ENCODE measurements at regions not wholly inside any gene's neighbourhood (a gene's known extent, or its start where the extent isn't known, plus 50 kb on each side); places are given as distances from the start of the nearest gene placed in this dataset.

- Histone ChIP-seq H3K4me2 (replicated peaks; ENCODE audit: extremely low read depth, low read length, poor library complexity, severe bottlenecking) (no peak overlapping the region), H3K9ac (ENCODE audit: insufficient read depth, low read length, poor library complexity, severe bottlenecking) (no peak overlapping the region), H3K4me1 (ENCODE audit: control insufficient read depth in 1 of 2, insufficient read depth in 2 of 2, low read length in 2 of 2) (no peaks in the 10 kb centered on the region), H2AFZ (ENCODE audit: insufficient read depth, low read depth, low read length, poor library complexity, severe bottlenecking) (no peak overlapping the region), H3K9me3 (replicated peaks in 1 of 2; ENCODE audit: control insufficient read depth in 1 of 2, insufficient read depth in 1 of 2, low read length in 2 of 2) (no peaks in the 10 kb centered on the region), H3K36me3 (replicated peaks in 1 of 2; ENCODE audit: control insufficient read depth in 1 of 2, insufficient read depth in 2 of 2, low read length in 2 of 2) (no peaks in the 10 kb centered on the region), H4K20me1 (ENCODE audit: insufficient read depth, low read length) (no peaks in the 10 kb centered on the region), H3K4me3 (replicated peaks in 1 of 3; ENCODE audit: low read depth in 2 of 3, low read length in 3 of 3) (no peak overlapping the region), H3K27me3 (ENCODE audit: control insufficient read depth in 2 of 2, insufficient read depth in 2 of 2, low read length in 2 of 2) (no peaks in the 10 kb centered on the region), H3K27ac (ENCODE audit: low read depth in 1 of 2, low read length in 2 of 2) (no peak overlapping the region), H3K79me2 (ENCODE audit: insufficient read depth, low read length) (no peaks in the 10 kb centered on the region)
- no peak for TF ChIP-seq CTCF (IDR thresholded peaks at IDR 0.05)
- Mint-ChIP-seq H3K9me3 (no peaks in the 10 kb centered on the region), H3K27me3 (ENCODE audit: low read depth in 3 of 3) (peaks cover 0 to 1% (median 0%) of the 10 kb centered on the region in 3 donors), H3K36me3 (no peaks in the 10 kb centered on the region), H3K4me3 (no peak overlapping the region), H3K27ac (peak overlapping the region in 2 of 7 donors; percentile 14 to 24), H3K4me1 (no peaks in the 10 kb centered on the region)
- WGBS (ENCODE audit: insufficient coverage), result no CpG with 5 or more reads among the region's 1 CpG
- intact Hi-C loops (cut with micrococcal nuclease), result no loop called here
- DNase-seq, result peak in 1 of 3 donors; percentile 41
Observed at GRCh38 chr1:209389258-209389657, 194.3 kb upstream of the CAMK1G start.

- H3K36me3 Mint-ChIP-seq, result no peaks in the 10 kb centered on the region
- TF ChIP-seq CTCF (IDR thresholded peaks at IDR 0.05), result no peak
- Histone ChIP-seq H3K79me2 (ENCODE audit: insufficient read depth, low read length) (no peaks in the 10 kb centered on the region), H4K20me1 (ENCODE audit: insufficient read depth, low read length) (no peaks in the 10 kb centered on the region), H3K27ac (ENCODE audit: low read depth in 1 of 2, low read length in 2 of 2) (no peak overlapping the region), H3K9me3 (replicated peaks in 1 of 2; ENCODE audit: control insufficient read depth in 1 of 2, insufficient read depth in 1 of 2, low read length in 2 of 2) (no peaks in the 10 kb centered on the region), H3K9ac (ENCODE audit: insufficient read depth, low read length, poor library complexity, severe bottlenecking) (no peak overlapping the region), H3K4me2 (replicated peaks; ENCODE audit: extremely low read depth, low read length, poor library complexity, severe bottlenecking) (no peak overlapping the region), H3K4me3 (replicated peaks in 1 of 3; ENCODE audit: low read depth in 2 of 3, low read length in 3 of 3) (no peak overlapping the region), H2AFZ (ENCODE audit: insufficient read depth, low read depth, low read length, poor library complexity, severe bottlenecking) (no peak overlapping the region), H3K27me3 (ENCODE audit: control insufficient read depth in 2 of 2, insufficient read depth in 2 of 2, low read length in 2 of 2) (no peaks in the 10 kb centered on the region), H3K4me1 (ENCODE audit: control insufficient read depth in 1 of 2, insufficient read depth in 2 of 2, low read length in 2 of 2) (no peaks in the 10 kb centered on the region), H3K36me3 (replicated peaks in 1 of 2; ENCODE audit: control insufficient read depth in 1 of 2, insufficient read depth in 2 of 2, low read length in 2 of 2) (no peaks in the 10 kb centered on the region)
- H3K27me3 Mint-ChIP-seq (ENCODE audit: low read depth in 3 of 3), result peaks cover 0 to 1% (median 0%) of the 10 kb centered on the region in 3 donors
- H3K27ac Mint-ChIP-seq, result no peak overlapping the region
- intact Hi-C loops (cut with micrococcal nuclease), result no loop called here
- no peak for DNase-seq
- WGBS (ENCODE audit: insufficient coverage), result no CpG with 5 or more reads among the region's 1 CpG
- no peak overlapping the region for H3K4me3 Mint-ChIP-seq
- H3K9me3 Mint-ChIP-seq, result no peaks in the 10 kb centered on the region
- H3K4me1 Mint-ChIP-seq, result no peaks in the 10 kb centered on the region
Observed at GRCh38 chr1:209389975-209390374, 193.5 kb upstream of the CAMK1G start.
